GM18520 (cell line): ENCODE measurements at regions not wholly inside any gene's neighbourhood (a gene's known extent, or its start where the extent isn't known, plus 50 kb on each side); places are given as distances from the start of the nearest gene placed in this dataset.
"Not testable (repeated sequence)": the region's sequence is repeated elsewhere in the genome, so short reads cannot be mapped to it uniquely, and the experiment has no call there.

Experiments
- ATAC-seq: cut with Tn5 transposase; IDR thresholded peaks from one replicate; pipeline ENCODE4 v1.9.1; 2021; ENCODE audit not compliant: unreplicated experiment

DNA sequence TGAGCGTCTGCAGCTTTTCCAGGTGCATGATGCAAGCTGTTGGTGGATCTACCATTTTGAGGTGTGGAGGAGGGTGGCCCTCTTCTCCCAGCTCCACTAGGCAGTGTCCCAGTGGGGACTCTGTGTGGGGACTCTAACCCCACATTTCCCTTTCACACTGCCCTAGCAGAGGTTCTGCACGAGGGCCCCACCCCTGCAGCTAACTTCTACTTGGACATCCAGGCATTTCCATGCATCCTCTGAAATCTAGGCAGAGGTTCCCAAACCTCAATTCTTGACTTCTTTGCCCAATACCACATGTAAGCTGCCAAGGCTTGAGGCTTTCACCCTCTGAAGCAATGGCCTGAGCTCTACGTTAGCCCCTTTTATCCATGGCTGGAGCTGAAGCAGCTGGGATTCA is 61.4 kb upstream of the HGFAC start:
- ATAC-seq = not testable (repeated sequence)

DNA sequence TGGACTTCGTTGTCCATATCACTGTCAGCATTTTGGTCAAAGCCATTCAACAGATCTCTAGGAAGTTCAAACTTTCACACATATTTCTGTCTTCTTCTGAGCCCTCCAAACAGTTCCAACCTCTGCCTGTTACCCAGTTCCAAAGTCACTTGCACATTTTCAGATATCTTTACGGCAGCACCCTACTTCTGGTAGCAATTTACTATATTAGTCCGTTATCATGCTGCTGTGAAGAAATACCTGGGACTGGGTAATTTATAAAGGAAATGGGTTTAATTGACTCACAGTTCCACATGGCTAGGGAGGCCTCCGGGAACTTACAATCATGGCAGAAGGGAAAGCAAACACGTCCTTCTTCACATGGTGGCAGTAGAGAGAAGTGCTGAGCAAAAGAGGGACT is 60.6 kb upstream of the HGFAC start:
- not testable (repeated sequence) for ATAC-seq

DNA sequence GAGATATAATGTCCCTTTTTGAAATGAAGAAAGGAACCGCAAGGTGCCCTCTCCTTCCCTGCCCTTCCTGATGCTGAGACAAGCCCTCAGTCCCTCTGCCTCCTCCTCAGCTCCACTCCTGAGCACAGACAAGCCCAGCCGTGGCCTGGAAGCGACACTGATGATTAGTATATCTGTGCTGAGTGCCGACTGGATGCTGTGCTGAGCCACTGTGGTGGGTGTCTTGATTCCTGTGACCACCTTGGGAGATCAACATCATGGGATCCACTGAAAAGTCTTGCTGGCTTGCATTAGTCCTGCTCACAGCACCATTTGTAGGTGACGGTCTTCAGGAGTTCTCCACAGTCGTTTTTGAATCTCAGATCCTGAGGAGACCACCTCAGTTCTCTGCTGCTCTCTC is 59.5 kb upstream of the HGFAC start:
- no peak for ATAC-seq

DNA sequence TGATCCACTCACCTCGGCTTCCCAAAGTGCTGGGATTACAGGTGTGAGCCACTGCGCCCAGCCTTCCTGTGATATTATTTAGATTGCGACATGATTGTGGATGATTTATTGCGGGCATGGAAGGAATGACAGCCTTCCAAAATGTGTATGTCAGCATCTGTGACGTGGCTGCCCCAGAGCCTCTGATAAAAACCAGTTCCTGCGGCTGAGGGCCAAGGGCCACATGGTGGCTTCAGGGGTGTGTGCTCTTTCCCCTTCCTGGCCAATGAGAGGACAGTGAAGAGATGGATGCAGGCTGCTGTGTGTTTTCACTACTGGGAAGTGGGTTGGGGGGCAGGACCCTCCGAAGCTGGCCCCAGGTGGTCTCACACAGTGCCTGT is 57.4 kb upstream of the HGFAC start:
- ATAC-seq = no peak

DNA sequence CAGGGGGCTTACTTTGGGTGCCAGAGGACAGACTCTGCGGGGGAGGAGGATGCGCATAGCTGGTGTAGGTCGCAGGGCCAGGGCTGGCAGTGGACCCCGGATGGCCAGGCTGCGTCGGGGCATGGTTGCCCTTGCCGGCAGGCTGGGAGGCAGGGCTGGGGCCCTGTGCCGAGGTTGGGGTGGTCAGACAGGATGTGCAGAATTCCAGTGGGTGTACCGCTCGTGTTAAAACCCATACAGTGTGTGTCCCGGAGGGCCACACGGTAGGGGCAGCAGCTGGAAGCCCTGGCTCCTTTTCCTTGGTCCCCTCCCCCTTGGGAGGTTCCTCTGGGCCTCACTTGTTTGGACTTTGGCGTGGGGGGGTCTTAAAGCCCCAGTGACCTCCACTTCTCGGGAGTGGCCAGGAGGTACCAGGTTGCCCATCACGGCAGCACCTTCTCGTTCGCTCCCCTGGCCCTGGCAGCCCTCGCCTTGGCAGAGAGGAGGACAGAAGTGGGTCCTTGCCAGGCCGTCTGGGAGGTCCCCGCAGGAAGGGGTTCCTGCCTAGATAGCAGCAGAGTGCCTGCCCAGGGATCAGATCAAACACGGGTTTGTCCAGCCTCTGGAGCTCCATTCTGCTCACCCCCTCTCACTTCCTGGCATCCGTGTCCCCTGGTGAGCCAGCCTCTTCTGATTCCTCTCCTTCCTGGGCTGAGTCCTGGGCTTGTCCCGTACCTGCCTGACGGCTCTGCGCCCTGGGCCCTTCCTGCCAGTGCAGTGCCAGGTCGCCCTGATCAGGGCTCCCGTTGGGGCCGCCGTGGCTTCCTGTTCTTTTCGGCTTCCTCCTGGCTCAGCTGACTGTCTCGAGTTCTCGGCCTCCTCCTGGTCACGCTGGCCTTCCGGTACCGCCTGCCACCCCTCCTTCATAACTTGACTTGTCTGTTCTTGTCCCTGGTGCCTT is 56.7 kb upstream of the HGFAC start:
- no peak for ATAC-seq

DNA sequence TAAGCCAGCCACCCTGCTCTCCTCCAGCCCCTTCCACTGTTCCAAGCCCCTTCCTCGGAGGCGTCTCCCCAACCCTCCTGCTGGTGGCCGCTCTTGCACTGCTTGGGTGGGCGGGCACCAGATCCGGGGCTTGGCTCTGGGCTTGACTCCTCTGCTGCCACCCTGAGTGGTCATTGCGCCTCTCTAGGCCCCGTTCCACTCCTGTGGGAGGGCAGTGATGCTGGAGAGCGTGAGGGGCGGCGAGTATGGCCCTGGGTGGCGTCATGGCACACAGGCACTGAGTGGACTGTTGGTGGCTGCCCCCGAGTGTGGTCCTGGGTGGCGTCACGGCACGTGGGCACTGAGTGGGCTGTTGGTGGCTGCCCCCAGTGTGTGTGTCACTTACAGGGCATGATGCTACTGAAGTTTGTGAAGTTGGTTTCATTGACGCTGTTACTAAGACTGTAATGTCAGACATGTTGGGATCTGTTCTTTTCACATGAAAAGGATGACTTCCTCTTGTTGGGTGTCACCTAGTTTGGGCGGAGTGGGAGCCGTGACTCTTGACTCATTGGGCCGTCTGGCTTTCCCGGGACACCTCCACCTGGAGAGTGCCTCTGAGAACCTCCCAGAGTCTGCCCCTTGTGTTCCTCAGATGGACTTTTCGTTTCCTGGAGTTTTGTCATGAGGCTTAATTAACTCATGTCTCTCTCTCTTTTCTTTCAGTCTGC is 55.9 kb upstream of the HGFAC start:
- no peak for ATAC-seq

DNA sequence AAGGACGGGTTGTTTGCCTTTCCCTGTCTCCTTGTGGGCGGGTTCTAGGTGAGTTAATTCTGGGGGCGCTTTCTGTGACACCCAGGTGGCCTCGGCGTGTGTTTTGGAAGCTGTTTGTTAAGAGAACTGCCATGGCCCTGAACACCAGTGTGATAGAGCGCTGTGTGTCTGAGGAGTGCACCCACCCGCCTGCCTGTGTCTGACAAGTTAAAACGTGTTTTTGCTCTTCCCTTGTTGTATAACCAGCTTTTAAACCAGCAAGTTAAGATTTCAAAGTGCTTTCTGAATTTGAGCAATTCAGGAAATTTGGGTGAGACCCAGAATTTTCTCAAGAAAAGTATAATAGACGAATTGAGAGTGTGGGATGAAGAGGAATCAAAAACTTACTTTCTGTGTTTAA is 55.2 kb upstream of the HGFAC start:
- ATAC-seq = no peak

DNA sequence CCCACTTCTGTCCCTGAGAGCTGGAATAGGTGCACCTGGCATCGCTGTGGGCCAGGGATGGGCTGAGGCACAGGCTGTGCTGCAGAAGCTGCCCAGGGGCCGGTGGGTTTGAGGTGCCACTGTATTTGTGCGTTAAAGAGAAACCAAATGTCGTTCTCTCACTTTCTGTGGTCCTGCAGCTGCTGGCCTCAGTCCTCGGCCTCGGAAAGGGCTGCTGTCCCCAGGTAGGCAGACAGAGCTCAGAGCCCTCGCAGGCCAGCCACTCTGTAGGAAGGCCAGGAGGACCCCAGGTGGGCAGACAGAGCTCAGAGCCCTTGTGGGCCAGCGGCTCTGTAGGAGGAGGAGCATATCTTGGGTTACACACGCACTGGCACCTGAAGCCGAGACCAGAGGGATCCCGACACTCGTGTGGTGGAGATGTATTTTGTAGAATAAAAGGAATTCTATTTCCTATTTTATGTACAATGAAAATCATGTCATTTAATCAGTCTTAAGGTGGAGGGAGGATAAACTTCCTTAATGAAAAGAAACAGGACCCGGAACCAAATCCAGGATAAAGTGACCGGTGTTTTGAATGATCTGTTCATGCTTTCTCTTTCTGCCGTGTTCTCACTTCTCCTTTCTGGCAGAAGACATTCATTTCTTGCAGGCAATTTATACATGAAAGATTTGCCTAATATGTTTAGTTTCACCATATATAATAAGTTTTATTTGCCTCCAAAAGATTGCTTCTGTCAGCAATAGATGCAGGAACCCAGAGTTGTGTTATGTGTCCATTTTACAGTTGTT is 54.4 kb upstream of the HGFAC start:
- ATAC-seq = no peak

DNA sequence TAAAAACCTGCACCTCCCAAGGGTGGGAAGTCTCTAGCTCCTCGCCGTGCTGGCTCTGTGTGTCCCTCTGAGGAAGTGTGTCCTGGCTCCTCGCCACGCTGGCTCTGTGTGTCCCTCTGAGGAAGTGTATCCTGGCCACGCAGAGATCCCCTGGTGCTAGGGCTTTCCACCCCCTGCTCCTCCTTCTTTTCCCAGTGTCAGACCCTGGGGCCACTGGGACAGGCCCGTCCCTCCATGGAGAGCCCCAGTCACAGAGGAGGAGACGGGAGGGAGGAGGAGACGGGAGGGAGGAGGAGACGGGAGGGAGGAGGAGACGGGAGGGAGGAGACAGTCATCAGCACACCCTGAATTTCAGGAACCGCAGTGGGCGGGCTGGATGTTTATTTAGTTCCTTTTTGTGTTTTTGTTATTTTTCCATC is 53.8 kb upstream of the HGFAC start:
- no peak for ATAC-seq

DNA sequence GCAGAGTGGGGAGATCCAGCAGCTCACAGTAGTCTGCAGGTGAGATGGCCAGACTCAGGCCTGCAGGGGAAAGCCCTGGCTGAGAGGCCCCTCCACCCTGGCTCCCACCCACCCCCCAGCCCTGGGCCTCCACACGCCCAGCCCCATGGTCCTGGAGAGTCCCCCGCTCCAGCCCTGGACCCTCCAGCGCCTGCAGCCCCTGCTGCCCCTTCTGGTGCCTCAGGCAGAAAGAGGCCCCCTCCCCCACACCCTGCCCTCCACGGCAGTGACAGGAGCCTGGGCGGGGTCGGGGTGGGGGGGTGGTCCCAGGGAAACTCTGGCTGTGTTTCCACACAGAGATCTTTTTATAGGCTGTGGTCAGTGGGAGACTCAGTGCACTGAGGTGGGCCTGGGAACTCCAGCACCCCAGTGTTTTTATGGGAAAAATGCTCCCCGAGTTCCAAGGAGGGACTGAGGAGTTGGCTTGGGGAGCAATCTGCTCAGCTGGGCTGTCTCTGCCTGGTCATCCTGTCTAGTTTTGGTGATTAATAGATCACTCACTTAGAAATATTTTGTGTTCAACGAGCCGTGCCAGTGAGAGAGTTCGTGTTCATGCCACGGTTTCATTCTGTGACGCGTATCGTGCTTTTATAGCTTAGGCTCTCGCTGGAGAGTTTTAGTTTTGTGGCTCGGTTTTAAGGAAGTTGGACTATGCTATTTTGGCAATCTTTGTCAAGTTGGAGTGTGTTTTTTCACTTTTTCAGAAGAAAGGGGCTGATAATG is 53.1 kb upstream of the HGFAC start:
- ATAC-seq = peak; percentile 58

DNA sequence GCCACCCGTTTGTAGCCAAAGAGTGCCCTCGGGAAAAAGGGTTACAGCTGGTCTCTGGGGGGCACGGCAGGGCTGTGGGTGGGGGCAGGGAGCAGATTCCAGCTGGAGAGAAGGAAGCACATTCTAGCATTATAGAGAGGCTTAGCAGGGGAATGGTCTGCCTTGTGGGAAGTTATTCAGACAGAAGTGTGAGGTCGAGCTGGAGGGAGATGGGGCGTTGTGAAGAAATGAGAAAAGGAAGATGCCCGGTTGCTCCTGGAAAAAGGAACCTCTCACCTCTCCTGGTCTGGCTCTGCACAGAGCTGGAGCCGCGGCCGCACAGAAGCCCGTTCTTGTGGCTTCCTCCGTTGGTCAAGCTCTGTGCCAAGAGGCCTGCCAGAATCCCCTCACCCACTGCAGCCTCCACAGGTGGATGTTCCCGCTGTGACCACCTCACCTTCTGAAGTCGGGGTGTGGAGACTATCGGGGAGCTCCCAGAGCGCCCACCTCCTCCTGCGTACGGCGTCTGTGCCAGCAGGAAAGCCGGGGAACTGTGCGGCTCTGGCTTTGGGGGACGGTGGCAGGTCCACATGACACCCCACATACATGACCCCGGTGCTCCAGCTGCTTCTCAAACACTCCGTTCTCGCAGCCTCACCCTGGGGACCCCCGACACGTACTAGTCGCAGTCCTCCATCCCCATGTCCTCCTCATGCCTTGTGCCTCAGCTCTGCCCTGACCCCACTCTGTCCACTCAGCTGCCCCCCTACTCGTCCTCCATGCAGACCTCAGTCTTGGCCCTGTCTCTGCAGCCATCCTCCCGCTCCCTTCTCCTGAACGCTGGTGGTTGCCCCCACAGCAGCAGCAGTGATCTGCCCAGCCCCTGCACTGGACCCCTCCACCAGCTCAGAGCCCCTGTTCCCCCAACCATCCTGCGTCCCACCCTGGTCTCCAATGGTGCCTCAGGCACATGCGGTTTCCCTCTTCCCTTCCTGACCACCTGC is 52.2 kb upstream of the HGFAC start:
- ATAC-seq = no peak

DNA sequence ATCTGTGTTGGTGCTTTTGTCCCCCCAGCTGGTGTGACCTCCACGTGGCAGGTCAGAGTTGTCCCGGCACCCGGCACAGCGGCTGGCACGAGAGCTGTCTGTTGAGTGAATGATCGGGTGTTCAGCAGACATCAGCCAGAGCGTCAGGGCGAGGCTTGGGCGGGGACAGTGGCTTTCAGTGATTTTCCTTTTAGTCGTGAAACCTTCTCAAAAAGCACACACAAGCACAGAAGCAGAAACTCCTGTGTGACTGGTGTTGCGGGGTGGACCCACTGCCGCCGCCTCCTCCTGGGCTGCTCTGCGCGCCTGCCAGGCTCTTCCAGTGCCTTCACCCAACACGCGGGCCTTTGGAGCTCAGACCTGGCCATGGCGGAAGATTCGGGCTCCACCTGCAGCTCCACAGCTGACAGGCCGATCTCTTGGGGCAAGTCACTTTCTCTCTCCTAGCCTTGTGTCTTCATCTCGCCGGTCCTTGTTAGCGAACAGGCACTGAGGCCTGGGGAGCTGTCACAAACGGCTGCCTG is 51.4 kb upstream of the HGFAC start:
- ATAC-seq = no peak

DNA sequence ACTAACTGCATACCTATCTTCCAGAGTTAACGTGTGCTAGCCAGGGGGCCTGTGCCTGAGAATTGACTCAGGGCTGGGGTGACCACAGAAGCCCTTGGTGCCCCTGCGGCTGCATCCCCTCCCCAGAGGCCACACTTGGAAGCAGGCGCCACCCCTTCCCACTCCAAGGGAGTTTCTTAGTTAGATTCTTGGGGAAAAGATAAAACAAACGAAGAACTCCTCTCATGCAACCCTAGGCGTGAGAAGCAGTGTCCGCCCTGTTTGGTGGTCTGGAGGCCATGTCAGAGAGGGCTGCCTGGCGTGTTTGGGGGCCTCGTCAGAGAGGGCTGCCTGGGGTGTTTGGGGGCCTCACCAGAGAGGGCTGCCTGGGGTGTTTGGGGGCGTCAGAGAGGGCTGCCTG is 50.3 kb upstream of the HGFAC start:
- ATAC-seq = no peak
